ENCODE measurements at regions not wholly inside any gene's neighbourhood (a gene's known extent, or its start where the extent isn't known, plus 50 kb on each side); places are given as distances from the start of the nearest gene placed in this dataset.
"Not testable (repeated sequence)": the region's sequence is repeated elsewhere in the genome, so short reads cannot be mapped to it uniquely, and the experiment has no call there.

GRCh38 chr12:9425429-9425828 is 182.3 kb downstream of the KLRB1 start:
- H3K79me2 ChIP-seq (ENCODE audit: control insufficient read depth, insufficient read depth, low read length); POLR2A ChIA-PET; H2AFZ ChIP-seq (ENCODE audit: control insufficient read depth, low read depth, low read length); BruUV-seq (replicated peaks); H3K4me3 ChIP-seq; RAD21 ChIA-PET (ENCODE audit: unreplicated experiment); H3K9ac ChIP-seq (ENCODE audit: control insufficient read depth, insufficient read depth, low read length); H3K36me3 ChIP-seq (ENCODE audit: control insufficient read depth in 2 of 2, insufficient read depth in 2 of 2, low read length in 1 of 2); DNase-seq (ENCODE audit: low read depth, low spot score); ATAC-seq; H4K20me1 ChIP-seq (ENCODE audit: control insufficient read depth, insufficient read depth); H3K9me3 ChIP-seq (replicated peaks; ENCODE audit: control insufficient read depth, insufficient read depth, low read length); H3K27ac ChIP-seq (ENCODE audit: control insufficient read depth, insufficient read depth); in situ Hi-C loops (cut with MboI); H3K4me1 ChIP-seq (ENCODE audit: control insufficient read depth, insufficient read depth, low read length); H3K27me3 ChIP-seq (replicated peaks in 1 of 2; ENCODE audit: control insufficient read depth in 2 of 2, insufficient read depth in 2 of 2, low read length in 1 of 2); H3K4me2 ChIP-seq (ENCODE audit: control insufficient read depth, insufficient read depth); FAIRE-seq; intact Hi-C loops (cut with micrococcal nuclease; ENCODE audit: unreplicated experiment); SMC1A ChIA-PET (ENCODE audit: uncharacterized antibody, unreplicated experiment); CTCF ChIA-PET: not testable (repeated sequence)
- 98% methylated on average over 10 of the region's 13 CpGs for WGBS (ENCODE audit: insufficient coverage, insufficient replicate concordance, low lambda C conversion rate, missing lambda C conversion rate)

- in situ Hi-C loops (cut with MboI); H3K9me3 ChIP-seq (replicated peaks; ENCODE audit: control insufficient read depth, insufficient read depth, low read length); H3K4me3 ChIP-seq; H3K27me3 ChIP-seq (replicated peaks in 1 of 2; ENCODE audit: control insufficient read depth in 2 of 2, insufficient read depth in 2 of 2, low read length in 1 of 2); H3K36me3 ChIP-seq (ENCODE audit: control insufficient read depth in 2 of 2, insufficient read depth in 2 of 2, low read length in 1 of 2); H3K27ac ChIP-seq (ENCODE audit: control insufficient read depth, insufficient read depth); H3K79me2 ChIP-seq (ENCODE audit: control insufficient read depth, insufficient read depth, low read length); BruUV-seq (replicated peaks); H3K4me2 ChIP-seq (ENCODE audit: control insufficient read depth, insufficient read depth); DNase-seq (ENCODE audit: low read depth, low spot score); H4K20me1 ChIP-seq (ENCODE audit: control insufficient read depth, insufficient read depth); H3K4me1 ChIP-seq (ENCODE audit: control insufficient read depth, insufficient read depth, low read length); H2AFZ ChIP-seq (ENCODE audit: control insufficient read depth, low read depth, low read length); SMC1A ChIA-PET (ENCODE audit: uncharacterized antibody, unreplicated experiment); POLR2A ChIA-PET; FAIRE-seq; H3K9ac ChIP-seq (ENCODE audit: control insufficient read depth, insufficient read depth, low read length); CTCF ChIA-PET; intact Hi-C loops (cut with micrococcal nuclease; ENCODE audit: unreplicated experiment); ATAC-seq: not testable (repeated sequence)
- WGBS (ENCODE audit: insufficient coverage, insufficient replicate concordance, low lambda C conversion rate, missing lambda C conversion rate), result 85% methylated on average over 8 of the region's 9 CpGs
- RAD21 ChIA-PET (ENCODE audit: unreplicated experiment), result interaction anchor here (1.1 kb wide), 1 partner anchor 92 kb away, joined by 3 read pairs; no protein-coding TSS in a partner anchor
Measured at GRCh38 chr12:9424175-9424740, 183.5 kb downstream of the KLRB1 start.

DNA sequence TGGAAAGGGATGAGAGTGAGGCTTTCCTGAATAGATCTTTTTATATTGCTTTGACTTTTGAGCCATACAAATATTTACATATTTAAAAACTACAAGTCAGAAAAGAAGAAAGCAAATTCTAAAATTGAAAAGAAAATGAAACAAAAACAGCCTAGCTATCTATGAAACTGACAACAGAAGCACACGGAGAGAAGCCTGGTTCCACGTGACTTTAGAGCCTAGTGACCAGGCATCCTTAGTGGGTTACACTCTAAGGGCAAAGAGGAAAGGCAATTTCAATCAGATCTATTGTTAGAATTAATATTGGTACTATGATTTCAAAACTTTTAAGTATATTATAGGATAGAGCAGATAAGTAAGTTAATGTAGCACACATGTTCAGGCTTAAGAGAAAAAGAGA is 185.0 kb downstream of the KLRB1 start:
- WGBS (ENCODE audit: insufficient coverage, insufficient replicate concordance, low lambda C conversion rate, missing lambda C conversion rate), result no CpG with 5 or more reads among the region's 2 CpGs
- in situ Hi-C loops (cut with MboI); SMC1A ChIA-PET (ENCODE audit: uncharacterized antibody, unreplicated experiment); POLR2A ChIA-PET; H2AFZ ChIP-seq (ENCODE audit: control insufficient read depth, low read depth, low read length); H3K27me3 ChIP-seq (replicated peaks in 1 of 2; ENCODE audit: control insufficient read depth in 2 of 2, insufficient read depth in 2 of 2, low read length in 1 of 2); H3K27ac ChIP-seq (ENCODE audit: control insufficient read depth, insufficient read depth); H3K4me3 ChIP-seq; RAD21 ChIA-PET (ENCODE audit: unreplicated experiment); H3K4me1 ChIP-seq (ENCODE audit: control insufficient read depth, insufficient read depth, low read length); H3K4me2 ChIP-seq (ENCODE audit: control insufficient read depth, insufficient read depth); DNase-seq (ENCODE audit: low read depth, low spot score); H3K36me3 ChIP-seq (ENCODE audit: control insufficient read depth in 2 of 2, insufficient read depth in 2 of 2, low read length in 1 of 2); intact Hi-C loops (cut with micrococcal nuclease; ENCODE audit: unreplicated experiment); H4K20me1 ChIP-seq (ENCODE audit: control insufficient read depth, insufficient read depth); H3K79me2 ChIP-seq (ENCODE audit: control insufficient read depth, insufficient read depth, low read length); H3K9ac ChIP-seq (ENCODE audit: control insufficient read depth, insufficient read depth, low read length); BruUV-seq (replicated peaks); FAIRE-seq; H3K9me3 ChIP-seq (replicated peaks; ENCODE audit: control insufficient read depth, insufficient read depth, low read length); CTCF ChIA-PET: not testable (repeated sequence)
- ATAC-seq, result peak; percentile 62

DNA sequence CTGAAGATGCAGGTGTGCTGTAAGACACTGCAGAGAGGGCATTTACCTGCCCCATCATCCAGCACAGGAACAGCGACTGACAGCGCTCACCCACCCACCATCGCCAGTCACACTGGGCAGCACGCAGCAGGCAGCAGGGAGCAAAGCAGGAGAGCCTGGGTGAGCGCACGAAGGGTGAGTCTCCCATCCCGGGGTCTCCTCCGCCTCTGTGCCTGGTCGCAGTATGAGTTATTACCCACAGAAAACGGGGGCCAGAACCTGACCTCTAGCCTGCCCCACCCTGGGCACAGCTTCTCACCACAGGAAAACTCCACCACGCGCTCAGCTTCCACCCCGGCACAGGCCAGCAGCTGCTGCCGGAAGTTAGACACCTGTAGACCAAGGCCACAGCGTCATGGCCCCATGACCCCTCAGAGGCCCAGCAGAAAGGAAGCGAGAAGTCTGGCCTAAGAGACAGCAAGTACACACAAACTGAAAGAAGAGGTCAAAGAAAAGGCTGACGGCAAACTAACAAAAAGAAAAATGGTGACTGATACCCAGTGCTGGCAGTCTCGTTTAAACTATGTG is 186.1 kb downstream of the KLRB1 start:
- H3K9ac ChIP-seq (ENCODE audit: control insufficient read depth, insufficient read depth, low read length); H3K4me1 ChIP-seq (ENCODE audit: control insufficient read depth, insufficient read depth, low read length); BruUV-seq (replicated peaks); H3K79me2 ChIP-seq (ENCODE audit: control insufficient read depth, insufficient read depth, low read length); CTCF ChIA-PET; intact Hi-C loops (cut with micrococcal nuclease; ENCODE audit: unreplicated experiment); POLR2A ChIA-PET; H4K20me1 ChIP-seq (ENCODE audit: control insufficient read depth, insufficient read depth); H3K27ac ChIP-seq (ENCODE audit: control insufficient read depth, insufficient read depth); DNase-seq (ENCODE audit: low read depth, low spot score); FAIRE-seq; SMC1A ChIA-PET (ENCODE audit: uncharacterized antibody, unreplicated experiment); H3K4me3 ChIP-seq; H3K36me3 ChIP-seq (ENCODE audit: control insufficient read depth in 2 of 2, insufficient read depth in 2 of 2, low read length in 1 of 2); RAD21 ChIA-PET (ENCODE audit: unreplicated experiment); H3K4me2 ChIP-seq (ENCODE audit: control insufficient read depth, insufficient read depth); H2AFZ ChIP-seq (ENCODE audit: control insufficient read depth, low read depth, low read length); in situ Hi-C loops (cut with MboI); H3K9me3 ChIP-seq (replicated peaks; ENCODE audit: control insufficient read depth, insufficient read depth, low read length); H3K27me3 ChIP-seq (replicated peaks in 1 of 2; ENCODE audit: control insufficient read depth in 2 of 2, insufficient read depth in 2 of 2, low read length in 1 of 2): not testable (repeated sequence)
- 84% methylated on average over 6 of the region's 18 CpGs for WGBS (ENCODE audit: insufficient coverage, insufficient replicate concordance, low lambda C conversion rate, missing lambda C conversion rate)
- peak; percentile 66 for ATAC-seq
